Neural cell (in vitro differentiated cells): ENCODE measurements at regions not wholly inside any gene's neighbourhood (a gene's known extent, or its start where the extent isn't known, plus 50 kb on each side); places are given as distances from the start of the nearest gene placed in this dataset.

Source experiments
- H2AFZ ChIP-seq: fragments of 200-600, 300-800 bp; sonication (generic), shearing (Covaris generic); 2 replicates; pipeline ENCODE4 v1.6.0; 2014; ENCODE audit warnings: low read depth, mild to moderate bottlenecking, antibody characterized with exemption, low read length, moderate library complexity
- H3F3A ChIP-seq: fragments of 200-600 bp; shearing (Covaris generic); 2 replicates; pipeline ENCODE4 v1.6.1; 2016; ENCODE audit warnings: mild to moderate bottlenecking, moderate library complexity, mixed read lengths, antibody characterized with exemption, low read length; ENCODE audit not compliant: insufficient read depth, poor library complexity, severe bottlenecking
- H3K27ac ChIP-seq: fragments of 200-600, 300-800 bp; sonication (generic), shearing (Covaris generic); 2 replicates; pipeline ENCODE4 v1.5.1; 2014; ENCODE audit warnings: mild to moderate bottlenecking, low read length, moderate library complexity
- H3K27me3 ChIP-seq: fragments of 300-800, 200-600 bp; sonication (generic), shearing (Covaris generic); 2 replicates; pipeline ENCODE4 v1.6.0; 2014; ENCODE audit warnings: mild to moderate bottlenecking, low read depth, low read length, moderate library complexity; ENCODE audit not compliant: insufficient read depth
- H3K36me3 ChIP-seq: fragments of 300-800, 200-600 bp; sonication (generic), shearing (Covaris generic); 2 replicates; pipeline ENCODE4 v1.5.1; 2014; ENCODE audit warnings: mild to moderate bottlenecking, antibody characterized with exemption, low read length, moderate library complexity; ENCODE audit not compliant: insufficient read depth
- H3K4me2 ChIP-seq: fragments of 300-800, 200-600 bp; sonication (generic), shearing (Covaris generic); 2 replicates; pipeline ENCODE4 v1.6.0; 2014; ENCODE audit warnings: mild to moderate bottlenecking, low read length
- H3K4me3 ChIP-seq: fragments of 300-800, 200-600 bp; sonication (generic), shearing (Covaris generic); 2 replicates; pipeline ENCODE4 v1.5.1; 2014; ENCODE audit warnings: mild to moderate bottlenecking, low read length, moderate library complexity
- H3K79me2 ChIP-seq: fragments of 200-600 bp; shearing (Covaris generic); replicated peaks from 2 replicates; pipeline ENCODE4 v1.6.0; 2014; ENCODE audit warnings: mild to moderate bottlenecking, low read length, moderate library complexity; ENCODE audit not compliant: insufficient read depth
- H3K9ac ChIP-seq: fragments of 300-800, 200-600 bp; sonication (generic), shearing (Covaris generic); 2 replicates; pipeline ENCODE4 v1.6.1; 2016; ENCODE audit warnings: mild to moderate bottlenecking, low read length, mixed read lengths
- H3K9me2 ChIP-seq: fragments of 200-600 bp; shearing (Covaris generic); 2 replicates; pipeline ENCODE4 v1.6.1; 2016; ENCODE audit warnings: mild to moderate bottlenecking, low read length, mixed read lengths; ENCODE audit not compliant: insufficient read depth
- H3K9me3 ChIP-seq: fragments of 200-600, 300-800 bp; sonication (generic), shearing (Covaris generic); 2 replicates; pipeline ENCODE4 v1.6.1; 2016; ENCODE audit warnings: mild to moderate bottlenecking, mixed run types, low read length, moderate library complexity, mixed read lengths
- H4K20me1 ChIP-seq: fragments of 200-600 bp; shearing (Covaris generic); 2 replicates; pipeline ENCODE4 v1.6.1; 2016; ENCODE audit warnings: mild to moderate bottlenecking, mixed run types; ENCODE audit not compliant: insufficient read depth
- EP300 ChIP-seq: fragments of 450-650 bp; conservative IDR thresholded peaks from 2 replicates; pipeline ENCODE4 v1.6.1; 2014; ENCODE audit warnings: antibody characterized with exemption, mild to moderate bottlenecking, moderate library complexity; ENCODE audit not compliant: poor library complexity, severe bottlenecking
- EZH2 ChIP-seq: fragments of 200-600, 300-800 bp; shearing (Covaris generic), sonication (generic); IDR thresholded peaks from 2 replicates; pipeline ENCODE4 v1.6.1; 2014; ENCODE audit warnings: antibody characterized with exemption, low read length, borderline replicate concordance, mild to moderate bottlenecking; ENCODE audit not compliant: insufficient read depth, poor library complexity, severe bottlenecking
- MXI1 ChIP-seq: fragments of 450-650 bp; conservative IDR thresholded peaks from 2 replicates; pipeline ENCODE4 v1.6.1; 2014; ENCODE audit warnings: antibody characterized with exemption, mild to moderate bottlenecking; ENCODE audit not compliant: poor library complexity, severe bottlenecking
- POLR2AphosphoS5 ChIP-seq: IDR thresholded peaks from 2 replicates; pipeline ENCODE4 v1.6.1; 2012
- RAD21 ChIP-seq: fragments of 450-650 bp; conservative IDR thresholded peaks from 2 replicates; pipeline ENCODE4 v1.6.1; 2014; ENCODE audit warnings: antibody characterized with exemption, mild to moderate bottlenecking, moderate library complexity
- SMC3 ChIP-seq: fragments of 450-650 bp; conservative IDR thresholded peaks from 2 replicates; pipeline ENCODE4 v1.6.1; 2014; ENCODE audit warnings: antibody characterized with exemption, mild to moderate bottlenecking, moderate library complexity; ENCODE audit not compliant: poor library complexity
- TAF1 ChIP-seq: IDR thresholded peaks from 2 replicates; pipeline ENCODE4 v1.6.1; 2012; ENCODE audit warnings: low read depth
- TF ChIP-seq, protein P1 (sequence below): fragments of 450-650 bp; IDR thresholded peaks from 2 replicates; pipeline ENCODE4 v1.5.1; 2014; ENCODE audit warnings: antibody characterized with exemption, mild to moderate bottlenecking, moderate library complexity; ENCODE audit not compliant: poor library complexity, severe bottlenecking
- TF ChIP-seq, protein P2 (sequence below): IDR thresholded peaks from 2 replicates; pipeline ENCODE4 v1.6.1; 2012; ENCODE audit warnings: borderline replicate concordance

DNA sequence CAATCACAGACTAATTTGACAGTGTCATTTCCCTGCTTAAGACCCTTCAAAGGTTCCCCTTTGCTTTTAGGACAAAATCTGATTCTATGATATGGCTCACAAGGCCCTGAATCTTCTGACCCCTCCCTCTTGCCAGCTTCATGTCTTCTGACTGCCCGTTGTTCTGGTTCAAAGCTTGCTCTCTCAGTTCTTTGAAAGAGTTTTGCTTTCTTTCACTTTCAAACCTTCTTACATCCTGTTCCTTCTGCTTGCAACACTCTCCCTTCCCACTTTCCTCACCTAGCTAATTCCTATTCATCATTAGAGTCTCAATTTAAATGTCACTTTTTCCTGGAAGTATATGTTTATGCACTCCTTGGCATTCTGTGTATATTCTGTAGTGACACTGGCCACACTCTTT, 299.2 kb downstream of the IDS start:
- no peaks in the 10 kb centered on the region for H4K20me1 ChIP-seq
- no peaks in the 10 kb centered on the region for H3K27me3 ChIP-seq
- H3K4me3 ChIP-seq = no peak overlapping the region
- H3K4me2 ChIP-seq = no peak overlapping the region
- no peaks in the 10 kb centered on the region for H3F3A ChIP-seq
- no peaks in the 10 kb centered on the region for H3K36me3 ChIP-seq
- TF ChIP-seq MXI1 = no peak
- TF ChIP-seq EZH2 = no peak
- TF ChIP-seq, protein P1, sequence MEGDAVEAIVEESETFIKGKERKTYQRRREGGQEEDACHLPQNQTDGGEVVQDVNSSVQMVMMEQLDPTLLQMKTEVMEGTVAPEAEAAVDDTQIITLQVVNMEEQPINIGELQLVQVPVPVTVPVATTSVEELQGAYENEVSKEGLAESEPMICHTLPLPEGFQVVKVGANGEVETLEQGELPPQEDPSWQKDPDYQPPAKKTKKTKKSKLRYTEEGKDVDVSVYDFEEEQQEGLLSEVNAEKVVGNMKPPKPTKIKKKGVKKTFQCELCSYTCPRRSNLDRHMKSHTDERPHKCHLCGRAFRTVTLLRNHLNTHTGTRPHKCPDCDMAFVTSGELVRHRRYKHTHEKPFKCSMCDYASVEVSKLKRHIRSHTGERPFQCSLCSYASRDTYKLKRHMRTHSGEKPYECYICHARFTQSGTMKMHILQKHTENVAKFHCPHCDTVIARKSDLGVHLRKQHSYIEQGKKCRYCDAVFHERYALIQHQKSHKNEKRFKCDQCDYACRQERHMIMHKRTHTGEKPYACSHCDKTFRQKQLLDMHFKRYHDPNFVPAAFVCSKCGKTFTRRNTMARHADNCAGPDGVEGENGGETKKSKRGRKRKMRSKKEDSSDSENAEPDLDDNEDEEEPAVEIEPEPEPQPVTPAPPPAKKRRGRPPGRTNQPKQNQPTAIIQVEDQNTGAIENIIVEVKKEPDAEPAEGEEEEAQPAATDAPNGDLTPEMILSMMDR = no peak
- TF ChIP-seq, protein P2, sequence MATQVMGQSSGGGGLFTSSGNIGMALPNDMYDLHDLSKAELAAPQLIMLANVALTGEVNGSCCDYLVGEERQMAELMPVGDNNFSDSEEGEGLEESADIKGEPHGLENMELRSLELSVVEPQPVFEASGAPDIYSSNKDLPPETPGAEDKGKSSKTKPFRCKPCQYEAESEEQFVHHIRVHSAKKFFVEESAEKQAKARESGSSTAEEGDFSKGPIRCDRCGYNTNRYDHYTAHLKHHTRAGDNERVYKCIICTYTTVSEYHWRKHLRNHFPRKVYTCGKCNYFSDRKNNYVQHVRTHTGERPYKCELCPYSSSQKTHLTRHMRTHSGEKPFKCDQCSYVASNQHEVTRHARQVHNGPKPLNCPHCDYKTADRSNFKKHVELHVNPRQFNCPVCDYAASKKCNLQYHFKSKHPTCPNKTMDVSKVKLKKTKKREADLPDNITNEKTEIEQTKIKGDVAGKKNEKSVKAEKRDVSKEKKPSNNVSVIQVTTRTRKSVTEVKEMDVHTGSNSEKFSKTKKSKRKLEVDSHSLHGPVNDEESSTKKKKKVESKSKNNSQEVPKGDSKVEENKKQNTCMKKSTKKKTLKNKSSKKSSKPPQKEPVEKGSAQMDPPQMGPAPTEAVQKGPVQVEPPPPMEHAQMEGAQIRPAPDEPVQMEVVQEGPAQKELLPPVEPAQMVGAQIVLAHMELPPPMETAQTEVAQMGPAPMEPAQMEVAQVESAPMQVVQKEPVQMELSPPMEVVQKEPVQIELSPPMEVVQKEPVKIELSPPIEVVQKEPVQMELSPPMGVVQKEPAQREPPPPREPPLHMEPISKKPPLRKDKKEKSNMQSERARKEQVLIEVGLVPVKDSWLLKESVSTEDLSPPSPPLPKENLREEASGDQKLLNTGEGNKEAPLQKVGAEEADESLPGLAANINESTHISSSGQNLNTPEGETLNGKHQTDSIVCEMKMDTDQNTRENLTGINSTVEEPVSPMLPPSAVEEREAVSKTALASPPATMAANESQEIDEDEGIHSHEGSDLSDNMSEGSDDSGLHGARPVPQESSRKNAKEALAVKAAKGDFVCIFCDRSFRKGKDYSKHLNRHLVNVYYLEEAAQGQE = no peak
- TF ChIP-seq SMC3 = no peak
- TF ChIP-seq TAF1 = no peak
- TF ChIP-seq RAD21 = no peak
- no peak overlapping the region for H3K27ac ChIP-seq
- H3K9me3 ChIP-seq = no peaks in the 10 kb centered on the region
- no peak overlapping the region for H2AFZ ChIP-seq
- H3K79me2 ChIP-seq = no peaks in the 10 kb centered on the region
- H3K9me2 ChIP-seq = no peaks in the 10 kb centered on the region
- H3K9ac ChIP-seq = no peak overlapping the region

DNA sequence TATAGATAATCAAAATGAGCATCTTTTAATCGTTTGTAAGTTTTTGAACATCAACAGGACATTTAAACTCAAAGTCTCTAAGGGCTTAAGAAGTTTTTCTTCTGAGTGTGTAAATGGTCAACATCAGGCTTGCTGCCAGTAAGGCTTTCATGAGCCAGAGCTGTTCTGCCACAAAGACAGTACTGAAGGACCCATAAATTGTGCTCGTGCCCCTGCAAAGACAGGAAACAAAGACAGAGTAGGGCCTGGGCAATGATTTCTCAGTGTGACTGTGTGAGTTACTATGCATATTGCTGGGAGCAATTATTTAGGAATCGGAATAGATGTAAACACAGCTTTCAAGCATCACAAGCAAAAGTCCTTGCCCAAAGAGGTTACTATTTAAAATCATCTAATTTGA, 300.0 kb downstream of the IDS start:
- H3K4me2 ChIP-seq = no peak overlapping the region
- no peaks in the 10 kb centered on the region for H3K27me3 ChIP-seq
- no peak overlapping the region for H3K27ac ChIP-seq
- H3K9me3 ChIP-seq = no peaks in the 10 kb centered on the region
- H3F3A ChIP-seq = no peaks in the 10 kb centered on the region
- H3K36me3 ChIP-seq = no peaks in the 10 kb centered on the region
- no peak overlapping the region for H3K4me3 ChIP-seq
- H3K79me2 ChIP-seq = no peaks in the 10 kb centered on the region
- H4K20me1 ChIP-seq = no peaks in the 10 kb centered on the region
- TF ChIP-seq TAF1 (no peak), EZH2 (no peak), RAD21 (no peak), POLR2AphosphoS5 (no peak), SMC3 (no peak), EP300 (no peak), MXI1 (no peak)
- TF ChIP-seq, protein P2 = no peak
- TF ChIP-seq, protein P1 = no peak
- H3K9me2 ChIP-seq = no peaks in the 10 kb centered on the region
- H3K9ac ChIP-seq = no peak overlapping the region
- no peak overlapping the region for H2AFZ ChIP-seq
